GM18511 (cell line): ENCODE measurements at regions not wholly inside any gene's neighbourhood (a gene's known extent, or its start where the extent isn't known, plus 50 kb on each side); places are given as distances from the start of the nearest gene placed in this dataset.
"Not testable (repeated sequence)": the region's sequence is repeated elsewhere in the genome, so short reads cannot be mapped to it uniquely, and the experiment has no call there.

Experiments used
- ATAC-seq: cut with Tn5 transposase; IDR thresholded peaks from one replicate; pipeline ENCODE4 v1.9.1; 2021; ENCODE audit warnings: mild to moderate bottlenecking, moderate library complexity; ENCODE audit not compliant: unreplicated experiment

- no peak for ATAC-seq
Observed at GRCh38 chr6:137968455-137968804, 101.4 kb downstream of the TNFAIP3 start.

- ATAC-seq, result no peak
Observed at GRCh38 chr6:137968901-137969300, 101.8 kb downstream of the TNFAIP3 start.

DNA sequence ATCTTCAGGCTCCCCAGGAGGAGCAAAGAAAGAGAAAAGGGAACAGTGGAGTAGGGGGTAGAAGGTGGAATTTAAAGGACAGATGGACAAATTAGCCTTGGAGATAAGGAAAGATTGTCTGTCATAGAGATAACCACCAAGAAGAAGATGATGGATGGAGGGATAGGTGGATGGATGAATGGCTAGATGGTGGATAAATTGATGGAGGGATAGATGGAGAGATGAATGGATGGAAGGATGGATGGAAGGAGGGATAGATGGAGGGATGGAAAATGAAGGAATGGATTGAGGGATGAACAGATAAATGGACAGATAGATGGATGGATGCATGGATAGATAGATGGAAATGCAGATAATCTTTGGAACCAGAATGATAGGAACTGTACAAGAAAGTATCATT lies 102.8 kb downstream of the TNFAIP3 start:
- ATAC-seq, result no peak

DNA sequence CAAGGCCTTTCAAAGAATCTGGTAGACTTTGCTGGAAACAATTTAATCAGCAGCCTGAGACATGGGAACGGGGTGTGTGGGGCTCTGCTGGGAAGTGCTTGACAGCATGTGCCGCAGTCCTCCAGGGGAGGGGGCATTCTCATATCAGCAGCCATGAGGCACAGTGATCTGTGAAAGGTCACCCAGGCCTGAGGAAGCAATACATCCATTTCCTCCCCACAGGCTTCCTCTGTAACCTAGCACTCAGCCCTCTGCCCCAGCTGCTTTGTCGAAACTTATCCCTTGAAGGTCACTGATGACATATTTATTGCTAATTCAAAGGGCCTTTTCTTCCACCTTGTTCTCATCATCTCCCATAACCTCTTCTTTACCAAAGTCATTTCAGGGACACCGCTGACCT lies 103.3 kb downstream of the TNFAIP3 start:
- ATAC-seq, result peak; percentile 73

DNA sequence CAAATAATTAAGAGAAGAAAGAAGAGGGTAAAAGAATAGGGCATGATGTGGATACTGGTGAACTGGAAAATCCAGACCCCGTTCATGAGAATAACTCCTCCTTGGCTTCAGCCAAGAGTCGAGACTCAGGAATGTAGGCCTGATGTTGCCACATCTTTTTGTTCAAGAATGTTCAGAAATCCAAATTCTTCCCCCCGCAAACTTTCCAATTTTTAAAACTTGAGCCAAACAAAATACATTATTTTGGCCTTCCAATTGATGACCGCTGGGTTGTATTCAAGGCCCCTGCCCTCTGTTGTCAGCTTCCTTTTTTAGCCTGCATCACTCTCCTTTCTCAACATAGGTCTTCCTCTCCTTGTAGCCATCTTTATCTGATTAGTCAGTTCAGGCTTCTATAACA lies 106.1 kb downstream of the TNFAIP3 start:
- no peak for ATAC-seq

DNA sequence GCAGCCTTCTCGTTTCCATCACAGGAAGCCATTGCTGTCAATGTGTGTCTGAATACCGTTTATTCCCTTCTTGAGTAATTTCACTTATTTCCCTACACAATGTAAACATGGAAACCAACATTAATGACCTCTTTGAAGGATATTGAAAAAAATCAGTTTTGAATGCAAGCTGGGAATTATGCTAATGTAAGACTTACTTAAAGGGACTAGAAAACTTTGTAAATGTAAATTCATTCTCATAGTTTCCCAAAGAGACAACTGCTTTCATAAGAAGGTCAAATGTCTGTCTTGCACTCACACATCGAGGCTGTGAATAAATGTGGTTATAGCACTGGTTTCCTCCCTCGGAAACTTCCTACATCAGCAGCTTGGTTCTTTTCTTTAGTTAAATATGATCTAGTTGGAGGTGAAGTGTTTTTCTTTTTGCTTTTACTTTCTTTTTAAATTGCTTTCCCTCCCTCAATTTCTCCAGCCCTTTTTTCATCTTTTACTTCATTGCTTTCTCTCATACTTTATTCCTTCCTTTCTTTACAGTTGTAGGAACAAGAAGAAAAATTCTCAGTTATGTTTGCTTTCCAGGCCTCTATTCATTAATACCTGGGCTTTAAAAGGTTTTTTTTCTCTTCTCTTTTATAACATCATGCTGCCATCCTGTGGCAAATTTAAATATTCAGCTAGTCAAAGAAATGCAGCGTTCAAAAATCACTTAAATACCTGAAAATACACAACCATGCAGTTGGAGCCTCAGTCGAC lies 108.3 kb downstream of the TNFAIP3 start:
- peak; percentile 50 for ATAC-seq

DNA sequence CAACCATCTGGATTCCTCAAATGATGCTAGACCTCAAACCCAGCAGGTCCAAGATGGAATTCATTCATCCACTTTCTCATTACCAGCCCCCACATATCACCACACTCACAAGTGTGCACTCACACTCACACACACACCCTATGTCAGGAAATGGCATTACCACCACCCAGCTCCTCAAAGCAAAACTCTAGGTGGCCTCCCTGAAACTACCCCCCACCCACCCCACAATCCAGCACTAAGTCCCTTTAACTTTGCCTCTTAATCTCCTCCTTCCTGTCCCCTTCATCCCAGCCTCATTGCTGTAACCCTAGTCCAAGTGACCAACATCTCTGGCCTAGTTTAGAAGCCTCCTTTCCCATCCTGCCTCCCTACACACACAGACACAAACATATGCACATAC lies 109.4 kb downstream of the TNFAIP3 start:
- ATAC-seq, result no peak

DNA sequence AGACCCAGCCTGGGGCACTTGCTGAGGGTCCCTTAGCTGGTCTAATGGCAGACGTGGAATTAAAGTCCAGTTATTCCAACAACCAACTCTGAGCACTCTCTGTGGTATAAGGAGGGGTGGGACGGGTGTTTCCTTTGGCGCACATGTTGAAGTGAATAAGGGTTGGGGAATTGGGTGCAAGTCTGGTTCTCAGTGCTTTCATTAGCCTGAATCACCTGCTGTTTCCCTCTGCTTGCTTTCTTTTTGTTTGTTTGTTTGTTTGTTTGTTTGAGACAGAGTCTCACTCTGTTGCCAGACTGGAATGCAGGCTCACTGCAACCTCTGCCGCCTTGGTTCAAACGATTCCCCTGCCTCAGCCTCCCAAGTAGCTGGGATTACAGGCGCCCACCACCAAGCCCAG lies 110.1 kb downstream of the TNFAIP3 start:
- ATAC-seq, result no peak

GRCh38 chr6:137977814-137978213 lies 110.8 kb downstream of the TNFAIP3 start:
- no peak for ATAC-seq

GRCh38 chr6:137978252-137978896 lies 111.3 kb downstream of the TNFAIP3 start:
- ATAC-seq, result peak; percentile 73

DNA sequence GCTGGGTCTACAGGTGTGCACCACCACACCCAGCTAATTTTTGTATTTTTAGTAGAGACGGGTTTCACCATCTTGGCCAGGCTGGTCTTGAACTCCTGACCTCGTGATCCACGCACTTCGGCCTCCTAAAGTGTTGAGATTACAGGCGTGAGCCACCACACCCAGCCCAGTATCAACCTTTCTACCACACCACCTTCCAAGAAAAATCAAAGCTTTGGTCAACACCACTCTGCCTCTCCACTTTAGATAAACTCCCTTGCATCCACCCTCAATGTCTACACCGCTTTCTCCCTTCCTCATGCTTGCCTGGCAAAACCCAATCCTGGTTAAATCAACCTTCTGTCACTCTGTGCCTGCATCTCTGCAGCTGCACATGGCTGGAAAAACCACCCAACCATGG lies 112.2 kb downstream of the TNFAIP3 start:
- not testable (repeated sequence) for ATAC-seq

- ATAC-seq, result no peak
Observed at GRCh38 chr6:137980777-137981176, 113.7 kb downstream of the TNFAIP3 start.

DNA sequence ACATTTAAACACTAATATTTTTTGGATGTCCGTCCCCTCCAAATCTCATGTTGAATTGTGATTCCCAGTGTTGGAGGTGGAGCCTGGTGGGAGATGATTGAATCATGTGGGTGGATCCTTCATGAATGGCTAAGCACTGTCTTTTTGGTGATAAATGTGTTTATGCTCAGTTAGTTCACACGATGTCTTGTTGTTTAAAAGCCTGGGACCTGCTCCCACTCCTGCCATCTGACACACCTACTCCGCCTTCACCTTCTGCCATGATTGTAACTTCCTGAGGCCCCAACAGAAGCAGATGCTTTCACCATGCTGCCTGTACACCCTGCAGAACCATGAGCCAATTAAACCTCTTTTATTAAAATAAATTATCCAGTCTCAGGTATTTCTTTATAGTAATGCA lies 114.7 kb downstream of the TNFAIP3 start:
- ATAC-seq, result no peak

DNA sequence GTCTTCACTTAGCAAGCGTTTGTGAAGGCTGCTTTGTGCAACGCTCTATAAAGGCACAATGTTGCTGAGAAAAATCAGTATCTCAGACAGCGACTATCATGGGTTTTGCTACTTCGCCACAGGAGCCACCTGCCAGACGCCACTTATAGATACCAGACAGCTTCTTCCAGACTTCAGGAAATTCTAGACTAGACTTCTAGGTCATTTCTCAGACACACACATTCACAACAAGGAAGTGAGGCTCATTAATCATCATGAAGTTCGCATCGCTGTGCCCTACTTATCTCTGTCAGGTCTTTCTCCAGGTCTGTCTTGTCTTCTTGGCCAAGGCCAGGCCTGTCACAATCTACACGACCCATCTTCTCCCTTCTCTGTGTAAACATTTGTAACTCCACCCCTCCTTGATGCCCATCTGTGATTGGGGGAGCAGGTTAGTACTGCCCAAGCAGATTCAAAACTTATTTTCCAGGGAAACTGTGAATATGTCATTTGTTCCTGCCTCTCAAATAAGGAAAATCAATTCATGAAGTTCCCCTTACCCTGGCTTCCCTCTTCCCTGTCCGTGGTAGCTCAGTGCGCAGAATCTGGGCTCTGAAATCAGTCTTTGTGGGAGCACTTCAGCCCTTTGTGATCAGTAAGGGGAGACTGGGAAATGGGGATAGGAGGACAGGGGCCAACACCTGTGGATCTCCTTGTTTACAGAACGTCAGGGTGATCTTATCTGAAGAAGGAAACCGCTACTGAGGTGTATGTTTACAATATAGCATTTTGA lies 115.5 kb downstream of the TNFAIP3 start:
- ATAC-seq, result no peak

GRCh38 chr6:137983269-137983668 lies 116.2 kb downstream of the TNFAIP3 start:
- no peak for ATAC-seq

DNA sequence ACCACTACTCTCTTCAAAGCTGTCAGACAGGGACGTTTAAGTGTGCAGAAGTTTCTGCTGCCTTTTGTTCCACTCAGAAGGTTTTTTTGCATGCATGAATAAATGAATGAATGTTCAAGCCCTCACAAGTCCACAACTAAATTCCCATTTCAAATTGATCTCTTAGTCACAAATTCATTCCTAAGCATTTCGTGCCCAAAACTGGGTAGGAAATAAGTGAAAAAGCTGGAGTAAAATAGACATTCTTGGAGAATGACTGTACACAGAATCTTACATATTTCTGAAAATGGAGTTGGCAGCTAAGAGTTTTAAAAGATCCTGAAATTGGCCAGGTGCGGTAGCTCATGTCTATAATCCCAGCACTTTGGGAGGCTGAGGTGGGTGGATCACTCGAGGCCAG lies 117.6 kb downstream of the PERP start:
- ATAC-seq, result no peak

DNA sequence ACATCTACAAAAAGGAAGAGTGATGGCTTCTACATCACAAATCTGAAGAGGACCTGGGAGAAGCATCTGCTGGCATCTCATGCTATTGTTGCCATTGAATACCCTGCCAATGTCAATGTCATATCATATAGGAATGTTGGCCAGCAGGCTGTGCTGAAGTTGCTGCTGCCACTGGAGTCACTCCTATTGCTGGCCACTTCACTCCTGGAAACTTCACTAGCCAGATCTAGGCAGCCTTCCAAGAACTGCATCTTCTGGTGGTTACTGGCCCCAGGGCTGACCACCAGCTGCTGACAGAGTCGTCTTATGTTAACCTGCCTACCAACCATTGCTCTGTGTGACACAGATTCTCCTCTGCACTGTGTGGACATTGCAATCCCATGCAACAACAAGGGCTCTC lies 111.8 kb downstream of the PERP start:
- ATAC-seq, result no peak

DNA sequence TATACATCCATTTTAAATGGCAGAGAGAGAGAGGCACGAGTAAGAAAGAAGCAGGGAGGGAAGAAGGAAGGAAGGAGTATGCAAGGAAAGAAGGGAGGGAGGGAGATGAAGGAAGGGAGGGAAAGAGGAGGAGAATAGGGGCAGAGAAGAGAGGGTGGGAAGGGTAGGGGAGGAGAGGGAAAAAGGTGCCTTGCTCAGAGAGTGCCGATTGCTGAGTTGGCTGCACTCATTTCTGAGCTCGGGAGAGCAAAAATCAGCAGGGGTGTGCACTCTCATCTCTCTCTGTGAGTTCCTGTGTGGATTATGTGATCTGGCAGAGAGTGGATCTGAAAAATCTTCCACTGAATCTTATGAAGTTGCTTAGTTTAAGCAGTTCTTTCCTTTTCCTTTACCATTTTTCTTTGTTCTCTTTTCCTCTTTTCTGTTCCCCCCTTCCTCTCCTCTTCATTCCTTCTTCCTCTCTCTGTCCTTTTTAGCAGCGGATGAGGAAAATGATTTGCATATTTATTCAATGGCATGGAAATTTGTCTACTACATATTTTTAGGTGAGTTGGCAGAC lies 108.7 kb downstream of the PERP start:
- ATAC-seq, result no peak

DNA sequence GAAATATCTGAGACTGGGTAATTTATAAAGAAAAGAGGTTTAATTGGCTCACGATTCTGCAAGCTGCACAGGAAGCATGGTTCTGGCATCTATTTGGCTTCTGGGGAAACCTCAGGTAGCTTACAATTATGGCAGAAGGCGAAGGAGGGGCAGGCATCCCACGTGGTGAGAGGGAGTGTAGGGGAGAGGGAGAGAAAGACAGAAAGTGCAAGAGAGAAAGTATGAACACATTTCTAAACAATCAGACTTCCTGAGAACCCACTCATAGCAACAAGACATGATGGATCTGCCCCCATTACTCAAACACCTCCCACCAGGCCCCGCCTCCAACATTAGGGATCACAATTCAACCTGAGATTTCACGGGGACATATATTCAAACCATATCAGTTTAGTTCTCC lies 107.4 kb downstream of the PERP start:
- ATAC-seq, result no peak

GRCh38 chr6:138000941-138001340 lies 106.3 kb downstream of the PERP start:
- ATAC-seq, result no peak

DNA sequence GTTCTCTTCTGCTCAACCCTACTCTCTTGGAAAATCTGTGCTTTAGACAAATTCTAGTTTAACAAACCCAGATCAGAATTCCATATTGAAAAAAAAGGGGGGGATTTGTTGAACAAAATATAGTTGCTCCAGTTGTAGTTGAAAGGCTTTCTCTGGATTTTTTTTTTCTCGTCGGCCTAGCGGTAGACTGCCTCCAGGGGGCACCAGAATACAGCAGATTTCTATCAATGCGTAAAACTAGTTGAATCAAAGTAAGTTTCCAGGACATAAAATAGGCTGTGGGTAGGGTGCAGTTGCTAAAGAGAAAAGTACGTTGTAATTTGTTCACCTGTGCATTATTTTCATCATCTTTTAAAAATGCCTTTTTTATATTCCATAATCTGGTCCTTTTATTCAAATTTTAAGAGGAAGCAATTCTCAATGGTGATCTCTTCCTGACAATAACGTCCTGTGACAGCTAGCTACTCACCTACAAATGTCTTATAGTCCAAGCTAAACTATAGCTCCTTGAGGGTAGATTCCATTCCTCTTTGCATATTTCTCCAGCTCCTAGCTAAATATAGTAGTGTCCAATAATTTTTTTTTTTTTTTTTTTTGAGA lies 105.4 kb downstream of the PERP start:
- no peak for ATAC-seq
